ENCODE measurements at regions not wholly inside any gene's neighbourhood (a gene's known extent, or its start where the extent isn't known, plus 50 kb on each side); places are given as distances from the start of the nearest gene placed in this dataset.

- 85 to 90% methylated on average over 17 of the region's 17 CpGs for WGBS, 2 donors
Observed at GRCh38 chr2:2682700-2683342, 351.7 kb upstream of the MYT1L start.

GRCh38 chr2:2681711-2682251 is 350.7 kb upstream of the MYT1L start:
- H3K36me3 ChIP-seq: no peaks in the 10 kb centered on the region
- no peaks in the 10 kb centered on the region for H3K9me3 ChIP-seq
- DNase-seq: no peak
- no peaks in the 10 kb centered on the region for H3K4me1 ChIP-seq
- no peak for TF ChIP-seq POLR2A (IDR thresholded peaks at IDR 0.05)
- TF ChIP-seq CTCF (IDR thresholded peaks at IDR 0.05): no peak
- no peak for TF ChIP-seq POLR2AphosphoS5 (IDR thresholded peaks at IDR 0.05)
- TF ChIP-seq EP300 (IDR thresholded peaks at IDR 0.05): no peak
- intact Hi-C loops (cut with DNase I): no loop called here
- no peak overlapping the region for H3K4me3 ChIP-seq
- no peak overlapping the region for H3K27ac ChIP-seq
- H3K27me3 ChIP-seq: no peaks in the 10 kb centered on the region
- 37 to 52% methylated on average over 16 of the region's 16 CpGs for WGBS, 2 donors

More at GRCh38 chr2:2682700-2683342, 351.7 kb upstream of the MYT1L start:
- no peaks in the 10 kb centered on the region for H3K27me3 ChIP-seq
- TF ChIP-seq CTCF (IDR thresholded peaks at IDR 0.05): no peak
- TF ChIP-seq EP300 (IDR thresholded peaks at IDR 0.05): no peak
- TF ChIP-seq POLR2A (IDR thresholded peaks at IDR 0.05): no peak
- TF ChIP-seq POLR2AphosphoS5 (IDR thresholded peaks at IDR 0.05): no peak
- intact Hi-C loops (cut with DNase I): no loop called here
- H3K4me3 ChIP-seq: no peak overlapping the region
- H3K9me3 ChIP-seq: no peaks in the 10 kb centered on the region
- no peaks in the 10 kb centered on the region for H3K4me1 ChIP-seq
- no peaks in the 10 kb centered on the region for H3K36me3 ChIP-seq
- no peak for DNase-seq
- no peak overlapping the region for H3K27ac ChIP-seq

- H3K4me3 ChIP-seq: no peak overlapping the region
- H3K36me3 ChIP-seq: no peaks in the 10 kb centered on the region
- TF ChIP-seq POLR2AphosphoS5 (IDR thresholded peaks at IDR 0.05) (no peak), EP300 (IDR thresholded peaks at IDR 0.05) (no peak), CTCF (IDR thresholded peaks at IDR 0.05) (no peak), POLR2A (IDR thresholded peaks at IDR 0.05) (no peak)
- DNase-seq: no peak
- no peaks in the 10 kb centered on the region for H3K9me3 ChIP-seq
- 80 to 89% methylated on average over 4 of the region's 4 CpGs for WGBS, 2 donors
- intact Hi-C loops (cut with DNase I): no loop called here
- no peaks in the 10 kb centered on the region for H3K27me3 ChIP-seq
- H3K27ac ChIP-seq: no peak overlapping the region
- H3K4me1 ChIP-seq: no peaks in the 10 kb centered on the region
Observed at GRCh38 chr2:2681085-2681484, 350.0 kb upstream of the MYT1L start.

GRCh38 chr2:2674831-2675230 is 343.8 kb upstream of the MYT1L start:
- Histone ChIP-seq H3K4me3 (no peak overlapping the region), H3K36me3 (no peaks in the 10 kb centered on the region), H3K27me3 (no peaks in the 10 kb centered on the region), H3K9me3 (no peaks in the 10 kb centered on the region), H3K4me1 (no peaks in the 10 kb centered on the region), H3K27ac (no peak overlapping the region)
- 75 to 82% methylated on average over 6 of the region's 6 CpGs for WGBS, 2 donors
- DNase-seq: no peak
- TF ChIP-seq POLR2A (IDR thresholded peaks at IDR 0.05): no peak
- TF ChIP-seq CTCF (IDR thresholded peaks at IDR 0.05): no peak
- no peak for TF ChIP-seq POLR2AphosphoS5 (IDR thresholded peaks at IDR 0.05)
- TF ChIP-seq EP300 (IDR thresholded peaks at IDR 0.05): no peak
- intact Hi-C loops (cut with DNase I): no loop called here

- Histone ChIP-seq H3K4me1 (no peaks in the 10 kb centered on the region), H3K9me3 (no peaks in the 10 kb centered on the region), H3K4me3 (no peak overlapping the region), H3K36me3 (no peaks in the 10 kb centered on the region), H3K27me3 (no peaks in the 10 kb centered on the region), H3K27ac (no peak overlapping the region)
- intact Hi-C loops (cut with DNase I): no loop called here
- no peak for DNase-seq
- TF ChIP-seq EP300 (IDR thresholded peaks at IDR 0.05): no peak
- TF ChIP-seq POLR2AphosphoS5 (IDR thresholded peaks at IDR 0.05): no peak
- TF ChIP-seq CTCF (IDR thresholded peaks at IDR 0.05): no peak
- TF ChIP-seq POLR2A (IDR thresholded peaks at IDR 0.05): no peak
- WGBS, 2 donors: 55 to 71% methylated on average over 3 of the region's 3 CpGs
Observed at GRCh38 chr2:2673406-2673805, 342.3 kb upstream of the MYT1L start.

Data from sigmoid colon (tissue), 6 donors.